ENCODE measurements at regions not wholly inside any gene's neighbourhood (a gene's known extent, or its start where the extent isn't known, plus 50 kb on each side); places are given as distances from the start of the nearest gene placed in this dataset.

GRCh38 chr17:13073018-13073417 is 55.2 kb upstream of the ELAC2 start:
- H3K9me3 Mint-ChIP-seq, result no peaks in the 10 kb centered on the region
- ATAC-seq, result no peak

DNA sequence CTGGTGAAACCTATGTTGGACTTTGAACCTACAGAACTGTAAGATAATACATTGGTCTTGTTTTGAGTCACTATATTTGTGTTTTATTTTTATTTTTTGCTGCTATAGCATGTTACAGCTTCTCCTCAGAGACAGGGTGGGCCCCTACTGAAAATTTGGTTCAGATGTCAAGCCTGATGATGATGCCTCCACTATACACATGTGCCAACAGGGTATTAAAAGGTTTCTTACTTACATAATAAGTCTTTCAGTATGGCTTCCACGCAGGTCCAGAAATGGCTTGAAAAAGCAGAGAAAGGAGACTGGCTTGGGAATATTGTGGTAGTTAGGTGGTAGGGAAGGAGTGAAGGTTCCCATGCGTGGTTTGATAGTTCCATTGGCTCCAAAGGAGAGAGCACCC is 52.9 kb upstream of the ELAC2 start:
- H3K4me3 Mint-ChIP-seq, result no peak overlapping the region
- no peaks in the 10 kb centered on the region for H3K9me3 Mint-ChIP-seq
- no peaks in the 10 kb centered on the region for H3K36me3 Mint-ChIP-seq
- no peaks in the 10 kb centered on the region for H3K4me1 Mint-ChIP-seq
- H3K27ac Mint-ChIP-seq, result no peak overlapping the region
- DNase-seq (ENCODE audit: low spot score in 2 of 2), result no peak
- ATAC-seq, result no peak

More at GRCh38 chr17:13073018-13073417, 55.2 kb upstream of the ELAC2 start:
- Mint-ChIP-seq H3K27ac (no peak overlapping the region), H3K4me1 (no peaks in the 10 kb centered on the region), H3K36me3 (no peaks in the 10 kb centered on the region), H3K4me3 (no peak overlapping the region)
- no peak for DNase-seq (ENCODE audit: low spot score in 2 of 2)

DNA sequence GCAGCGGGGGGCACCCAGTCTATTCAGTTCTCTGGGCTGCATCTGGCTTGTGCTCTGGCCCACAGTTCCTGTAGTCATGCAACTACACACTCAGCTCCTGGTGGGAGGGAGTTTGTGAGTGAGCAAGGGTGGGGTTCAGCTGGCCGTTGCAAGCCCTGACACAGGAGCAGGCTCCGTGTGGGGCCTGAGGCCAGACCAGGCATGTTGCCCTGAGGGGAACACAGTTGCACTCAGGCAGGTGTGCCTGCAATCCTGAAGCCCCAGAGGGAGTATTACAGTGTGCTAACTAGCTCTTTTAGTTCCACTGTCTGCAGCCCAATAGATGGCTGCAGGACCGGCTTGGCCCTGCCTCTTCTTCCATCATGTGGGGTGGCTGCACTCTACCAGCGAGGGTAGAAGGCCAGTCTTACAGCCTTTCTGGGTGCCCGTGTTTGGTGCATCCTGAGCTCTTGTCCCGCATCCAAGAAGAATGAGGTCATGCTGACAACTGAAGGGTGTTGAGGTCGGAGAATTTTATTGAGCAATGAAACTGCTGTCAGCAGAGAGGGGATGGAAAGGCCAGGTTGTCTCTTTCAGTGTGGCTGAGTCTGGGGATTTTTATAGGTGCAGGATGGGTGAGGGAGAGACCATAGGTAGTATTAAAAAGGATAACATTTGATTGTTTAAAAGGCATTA is 49.9 kb upstream of the ELAC2 start:
- no peak overlapping the region for H3K4me3 Mint-ChIP-seq
- no peak overlapping the region for H3K27ac Mint-ChIP-seq
- ATAC-seq (peak; percentile 31), DNase-seq (ENCODE audit: low spot score in 2 of 2) (no peak)
- no peaks in the 10 kb centered on the region for H3K4me1 Mint-ChIP-seq
- no peaks in the 10 kb centered on the region for H3K9me3 Mint-ChIP-seq
- H3K36me3 Mint-ChIP-seq, result no peaks in the 10 kb centered on the region

Data from stimulated activated effector memory CD8-positive, alpha-beta T cell treated with anti-CD3 and anti-CD28 coated beads, Interleukin-12 subunit alpha, Interleukin-12 subunit beta, amount 100 ng/mL, for 72 hours (primary cell).